HUDEP-2 (cell line): ENCODE measurements at regions not wholly inside any gene's neighbourhood (a gene's known extent, or its start where the extent isn't known, plus 50 kb on each side); places are given as distances from the start of the nearest gene placed in this dataset.
"Not testable (repeated sequence)": the region's sequence is repeated elsewhere in the genome, so short reads cannot be mapped to it uniquely, and the experiment has no call there.

Experiments used
- DNase-seq, 76 experiments: peaks; one replicate each; lab custom pipeline; 2025; ENCODE audit not compliant: unreplicated experiment in 76 of 76; lab: John Stamatoyannopoulos, UW

DNA sequence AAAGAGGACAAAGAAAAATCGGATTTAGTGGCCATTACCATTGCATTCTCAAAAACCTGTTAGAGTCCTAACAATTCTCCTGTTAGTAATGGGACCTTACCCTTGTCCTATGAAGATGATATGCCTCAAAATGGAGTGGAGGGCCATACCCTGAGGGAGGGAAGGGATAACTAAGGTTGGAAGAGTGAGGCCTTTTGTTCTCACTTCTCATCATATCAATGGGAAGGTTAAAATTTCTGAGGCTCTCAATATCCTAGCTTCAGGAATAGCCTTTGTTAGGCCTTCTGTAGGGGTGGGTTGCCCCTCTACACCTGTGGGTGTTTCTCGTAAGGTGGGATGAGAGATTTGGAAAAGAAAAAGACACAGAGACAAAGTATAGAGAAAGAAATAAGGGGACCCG, 109.4 kb upstream of the SGIP1 start:
- DNase-seq = not testable (repeated sequence)

- no peak for DNase-seq
Observed at GRCh38 chr1:66426239-66426853, 107.6 kb upstream of the SGIP1 start.

DNA sequence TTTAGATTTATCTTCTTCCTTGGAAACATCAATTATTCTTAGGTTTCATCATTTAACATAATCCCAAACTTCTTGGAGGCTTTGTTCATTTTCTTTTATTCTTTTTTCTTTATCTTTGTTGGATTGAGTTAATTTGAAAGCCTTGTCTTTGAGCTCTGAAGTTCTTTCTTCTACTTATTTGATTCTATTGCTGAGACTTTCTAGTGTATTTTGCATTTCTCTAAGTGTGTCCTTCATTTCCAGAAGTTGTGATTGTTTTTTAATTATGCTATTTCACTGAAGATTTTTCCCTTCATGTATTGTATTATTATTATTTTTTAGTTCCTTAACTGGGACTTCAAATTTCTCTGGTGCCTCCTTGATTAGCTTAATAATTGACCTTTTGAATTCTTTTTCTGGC, 103.1 kb upstream of the SGIP1 start:
- DNase-seq = not testable (repeated sequence)

- no peak for DNase-seq
Observed at GRCh38 chr1:66431999-66432398, 102.0 kb upstream of the SGIP1 start.

DNA sequence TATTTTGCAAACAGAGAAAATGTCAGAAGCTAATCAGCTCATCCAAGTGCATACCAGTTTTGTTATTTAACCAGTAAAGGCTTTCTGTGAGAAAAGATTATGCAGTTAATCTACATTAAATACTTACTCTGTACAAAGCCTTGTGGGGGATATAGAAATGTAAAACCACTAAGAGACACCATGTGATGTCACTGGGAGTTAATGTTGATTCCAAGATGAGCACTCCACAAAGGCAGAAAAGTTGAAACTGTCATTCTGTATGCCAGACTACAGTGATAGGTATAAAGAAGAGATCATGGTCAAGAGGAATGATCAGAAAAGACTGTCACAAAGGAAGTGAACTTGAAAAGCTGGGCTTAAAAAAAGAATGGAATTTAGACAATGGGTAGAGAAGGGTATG, 100.3 kb upstream of the SGIP1 start:
- DNase-seq = no peak

DNA sequence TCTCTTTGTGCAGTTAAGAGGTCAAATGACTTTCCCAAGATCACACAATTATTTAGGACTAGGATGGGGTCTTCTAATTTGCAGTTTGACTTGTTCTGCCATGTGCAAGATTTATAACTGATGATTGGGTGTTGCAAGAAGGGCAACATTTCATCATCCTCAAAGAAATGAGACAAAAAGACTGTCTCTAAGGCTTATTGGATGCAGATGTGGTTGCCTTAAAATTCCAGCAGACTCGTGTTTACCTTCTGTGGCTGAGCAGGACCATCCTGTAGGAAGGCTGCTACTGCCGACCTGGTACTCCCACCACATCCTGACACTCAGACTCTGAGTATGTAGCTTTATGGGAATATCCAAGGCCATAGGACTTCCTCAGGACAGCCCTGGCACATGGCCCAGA, 99.9 kb upstream of the SGIP1 start:
- no peak for DNase-seq

DNA sequence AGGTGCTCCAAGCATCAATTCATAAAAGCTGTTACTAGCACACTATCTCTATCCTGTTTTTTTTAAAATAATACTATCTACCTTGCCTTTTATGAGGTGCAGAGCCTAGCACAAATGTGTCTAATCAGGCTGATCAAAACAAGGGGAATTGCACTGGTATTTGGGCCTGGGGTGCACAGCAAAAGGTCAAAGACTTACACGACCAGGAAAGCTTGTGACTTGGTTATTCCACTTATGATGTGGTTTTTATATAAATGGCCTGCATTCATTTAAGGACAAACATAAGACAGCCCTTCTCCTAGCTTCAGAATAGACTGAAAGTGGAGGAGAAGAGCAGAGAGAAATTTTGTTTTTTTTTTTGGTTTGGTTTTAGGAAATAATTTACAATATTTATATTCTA, 98.4 kb upstream of the SGIP1 start:
- DNase-seq = no peak

DNA sequence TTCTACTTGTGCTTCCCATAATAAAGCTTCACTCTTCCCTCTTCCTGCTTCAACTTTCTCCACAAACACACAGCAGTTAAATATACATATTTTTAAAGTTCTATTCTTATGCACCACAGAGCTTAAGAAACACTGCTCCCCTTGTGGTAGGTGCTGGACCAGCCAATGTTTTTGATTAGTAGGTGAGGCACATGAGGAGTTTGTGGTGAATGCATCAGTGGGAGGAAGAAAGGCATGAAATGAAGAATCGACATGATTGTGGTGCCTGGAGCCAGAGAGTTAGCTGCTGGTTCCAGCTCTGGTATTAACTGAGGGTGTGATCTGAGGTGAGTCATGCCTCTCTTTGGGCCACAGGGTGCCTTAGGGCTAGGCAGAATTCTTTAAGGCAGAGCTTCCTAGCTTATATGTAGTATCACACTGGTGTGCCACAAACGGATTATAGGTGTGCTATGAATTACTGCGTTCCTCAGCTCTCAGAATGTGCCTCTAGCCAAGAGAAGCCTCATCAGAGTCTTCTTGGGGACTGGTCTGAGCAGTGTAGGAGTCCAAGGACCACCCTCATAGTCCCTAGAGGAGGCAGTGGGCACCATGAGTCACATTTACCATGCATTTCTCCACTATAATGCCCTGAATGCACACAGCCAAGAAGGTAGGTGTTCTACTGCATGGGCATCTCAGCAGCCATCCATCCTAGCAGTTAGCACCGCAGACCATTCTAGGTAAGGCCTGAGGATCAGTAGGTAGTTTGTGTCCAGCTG, 97.4 kb upstream of the SGIP1 start:
- DNase-seq = peak in 1 of 76 experiments; percentile 6

DNA sequence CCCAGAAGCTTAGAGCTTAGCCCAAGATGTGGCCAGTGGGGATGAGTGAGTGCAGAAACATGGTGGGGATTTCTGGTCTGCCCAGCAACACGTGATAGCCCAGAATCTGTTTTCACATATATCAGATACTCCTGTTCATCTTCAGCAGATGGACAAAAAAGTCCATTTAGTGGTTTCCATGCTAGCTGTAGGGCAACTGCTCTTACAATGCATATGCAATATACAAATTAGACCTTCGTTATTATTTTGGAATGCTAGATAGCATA, 96.9 kb upstream of the SGIP1 start:
- DNase-seq = no peak

- DNase-seq = no peak
Observed at GRCh38 chr1:66438062-66438461, 95.9 kb upstream of the SGIP1 start.

DNA sequence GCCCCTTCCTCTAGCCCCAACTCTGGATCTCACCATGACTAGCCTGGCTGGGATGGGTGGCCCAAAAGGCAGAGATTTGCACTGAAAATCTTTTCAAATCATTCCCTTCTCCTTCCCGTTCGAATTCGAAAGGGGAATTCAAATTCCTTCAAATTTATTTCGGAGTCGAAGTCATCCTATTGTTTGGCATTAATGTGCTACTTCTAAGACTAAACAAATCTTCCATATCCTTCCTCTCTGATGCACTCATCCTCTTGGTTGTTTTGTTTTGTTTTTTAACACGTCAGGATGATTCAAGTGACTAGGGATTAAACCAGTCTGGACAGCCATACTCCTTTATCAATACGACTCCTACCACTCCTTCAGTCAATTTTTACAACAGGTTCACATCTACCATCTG, 95.5 kb upstream of the SGIP1 start:
- no peak for DNase-seq

DNA sequence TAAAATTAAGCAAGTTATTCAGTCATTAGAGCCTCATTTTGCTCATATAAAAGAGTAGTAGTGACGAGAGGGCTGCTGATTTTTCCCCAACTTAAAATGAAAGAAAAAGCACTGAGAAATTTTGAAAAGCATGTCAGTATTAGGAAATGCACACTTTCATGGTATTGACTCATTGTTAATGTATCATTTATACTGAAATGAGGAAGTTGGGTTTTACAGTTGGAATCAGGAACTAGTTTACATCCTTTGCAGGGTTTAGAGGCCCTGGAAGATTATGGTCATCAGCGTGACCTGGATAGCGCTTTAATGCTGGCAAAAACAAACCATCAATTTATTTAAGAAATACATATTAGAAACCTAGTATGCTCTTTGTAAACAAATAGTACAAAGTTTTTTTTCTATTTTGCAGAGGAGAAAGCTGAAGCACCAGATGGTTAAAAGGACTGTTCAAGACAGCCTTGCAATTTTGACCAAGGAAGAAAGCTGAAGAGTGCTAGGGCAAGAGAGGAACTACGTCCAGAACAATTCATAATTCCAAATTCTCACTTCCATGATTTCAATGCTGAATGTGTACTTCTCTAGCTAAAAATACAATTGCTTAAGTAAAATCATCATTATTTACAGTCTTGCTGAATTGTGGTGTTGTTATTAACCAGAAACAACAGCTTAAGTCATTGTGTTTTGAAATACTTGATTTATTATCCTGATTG, 94.8 kb upstream of the SGIP1 start:
- DNase-seq = no peak

DNA sequence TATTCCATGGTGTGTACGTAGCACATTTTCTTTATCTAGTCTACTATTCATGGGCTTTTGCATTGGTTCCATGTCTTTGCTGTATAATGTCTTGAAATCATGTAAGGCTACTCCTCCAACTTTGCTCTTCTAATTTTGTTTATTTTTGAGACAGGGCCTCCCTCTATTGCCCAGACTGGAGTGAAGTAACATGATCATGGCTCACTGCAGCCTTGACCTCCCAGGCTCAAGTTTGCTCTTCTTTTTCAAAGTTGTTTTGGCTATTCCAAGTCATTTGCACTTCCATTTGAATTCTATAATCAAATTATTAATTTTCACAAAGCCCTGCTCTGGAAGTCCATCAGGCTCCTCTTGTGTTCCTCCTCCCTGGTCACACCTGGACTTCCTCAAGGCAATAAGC, 90.2 kb upstream of the SGIP1 start:
- no peak for DNase-seq

GRCh38 chr1:66444438-66445265, 89.3 kb upstream of the SGIP1 start:
- no peak for DNase-seq

DNA sequence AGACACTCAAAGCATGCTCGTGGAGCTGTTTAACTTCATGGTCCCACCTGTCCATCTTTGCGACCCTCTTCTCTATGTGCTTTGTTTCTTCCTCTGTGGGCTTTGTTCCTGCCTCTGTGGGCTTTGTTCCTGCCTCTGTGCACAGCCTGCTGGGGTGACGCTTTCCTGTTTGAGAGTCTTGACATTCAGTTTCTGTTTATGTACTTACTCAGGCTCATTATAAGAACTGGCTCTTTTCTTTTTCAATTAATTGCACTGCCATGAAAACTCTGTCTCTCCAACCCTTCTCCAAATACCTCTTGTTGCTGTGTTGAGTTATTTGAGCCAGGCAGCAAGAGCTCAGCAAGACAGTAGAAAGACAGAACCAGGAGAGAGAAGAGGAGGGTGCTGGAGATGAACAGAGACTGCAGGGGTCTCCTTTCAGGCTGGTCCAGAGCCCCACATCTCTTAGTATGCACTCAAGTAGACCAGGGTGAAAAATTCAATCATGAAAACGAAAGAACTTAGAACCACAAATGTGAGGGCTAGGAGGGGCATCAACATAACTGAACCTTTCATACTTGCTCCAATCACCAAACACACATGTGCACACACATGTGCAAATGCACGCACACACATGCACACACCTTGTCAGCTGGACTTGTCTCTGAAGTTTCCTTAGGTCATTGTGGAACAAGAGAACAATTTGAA, 88.3 kb upstream of the SGIP1 start:
- no peak for DNase-seq

DNA sequence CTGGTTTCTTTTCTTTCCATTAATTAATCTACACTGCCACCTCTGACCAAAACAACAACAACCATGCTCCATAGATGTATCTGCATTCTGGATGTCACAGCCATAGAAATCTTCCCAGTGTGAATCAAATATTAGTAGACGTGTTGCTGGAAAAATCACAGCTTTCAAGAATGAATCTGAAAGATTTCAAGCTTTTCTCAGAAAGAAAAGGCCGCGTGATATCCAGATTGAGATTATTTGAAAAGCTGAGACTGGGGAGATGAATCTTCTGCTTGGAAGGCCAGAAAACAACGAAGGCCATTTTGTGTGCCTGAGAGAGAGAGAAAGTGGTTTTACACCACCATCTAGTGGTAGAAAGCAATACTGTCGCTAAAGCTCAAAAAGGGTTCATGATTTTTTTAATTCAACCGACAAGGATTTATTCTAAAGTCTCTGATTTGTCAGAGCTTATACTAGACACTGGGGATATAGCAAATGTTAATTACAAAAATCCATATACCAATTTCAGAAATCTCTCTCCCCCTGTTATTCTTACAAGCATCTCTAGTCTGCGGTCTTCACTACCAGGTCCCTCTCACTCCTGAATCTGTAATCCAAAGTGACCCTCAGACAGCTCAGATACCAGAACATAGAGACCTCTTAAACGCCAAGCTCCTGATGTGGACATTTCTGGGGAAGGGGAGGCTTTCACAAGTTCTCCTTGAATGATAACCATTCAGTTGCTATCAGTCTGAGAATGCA, 87.5 kb upstream of the SGIP1 start:
- peak in 22 of 76 experiments; percentile 2 to 46 (median 23) for DNase-seq

GRCh38 chr1:66450043-66450514, 83.9 kb upstream of the SGIP1 start:
- DNase-seq = no peak

DNA sequence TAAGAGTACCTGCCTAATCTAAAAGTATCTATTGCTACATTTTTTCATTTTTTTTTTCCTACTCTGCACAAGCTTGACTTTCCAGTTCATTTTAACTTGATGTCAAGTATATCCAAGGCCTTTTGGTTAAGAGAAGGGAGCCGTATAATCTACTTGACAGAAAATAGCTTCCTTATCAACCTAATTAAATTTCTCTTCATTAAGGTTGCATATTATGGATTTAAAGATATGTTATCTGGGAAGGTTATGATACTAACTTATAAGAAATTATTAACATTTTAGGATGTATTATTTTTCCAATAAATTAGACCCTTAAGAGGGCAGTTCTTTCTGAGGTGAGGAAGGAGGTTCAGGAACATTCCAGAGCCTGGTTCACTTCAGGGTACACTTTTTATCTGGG, 83.1 kb upstream of the SGIP1 start:
- DNase-seq = no peak

DNA sequence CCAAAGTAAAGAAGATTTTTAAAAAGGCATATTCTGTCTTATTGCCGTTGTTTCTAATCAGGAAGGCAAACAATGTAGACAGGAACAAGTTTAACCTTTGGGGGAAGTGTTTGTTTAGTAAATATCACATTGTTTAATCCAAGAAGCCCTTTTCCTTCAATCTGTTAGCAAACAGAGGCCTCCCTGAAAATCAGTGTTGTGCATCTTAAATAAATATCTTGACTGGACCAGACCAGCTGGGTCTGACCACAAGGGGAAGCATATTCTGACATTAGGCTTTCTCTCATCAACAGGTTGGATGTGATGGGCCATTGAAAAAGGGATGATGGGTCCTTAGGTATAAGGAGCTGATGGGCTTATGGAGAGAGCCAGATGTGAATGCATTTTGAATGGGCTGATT, 81.8 kb upstream of the SGIP1 start:
- DNase-seq = no peak

DNA sequence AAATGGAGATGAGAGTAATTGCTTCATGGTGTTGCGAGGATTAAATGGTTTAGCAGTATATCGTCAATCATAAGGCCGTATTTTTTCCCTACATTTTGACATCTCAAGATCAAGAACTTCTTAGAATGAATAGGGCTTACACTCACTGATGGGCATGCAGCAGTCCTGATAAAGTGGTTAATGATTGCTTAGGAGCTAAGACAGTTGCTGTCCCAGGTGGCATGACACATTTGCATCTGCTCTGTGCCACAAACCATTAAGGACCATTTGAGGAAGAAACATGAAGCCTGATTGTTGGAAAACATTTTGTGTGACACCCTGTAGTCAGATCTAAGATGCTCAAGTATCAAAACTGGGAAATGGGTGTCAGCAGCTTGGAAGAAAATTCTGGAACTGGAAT, 81.0 kb upstream of the SGIP1 start:
- no peak for DNase-seq
